MM.1S (cell line): ENCODE measurements at regions not wholly inside any gene's neighbourhood (a gene's known extent, or its start where the extent isn't known, plus 50 kb on each side); places are given as distances from the start of the nearest gene placed in this dataset.

Experiments
- CTCF ChIP-seq: fragments of 300-600 bp; sonication (generic); IDR thresholded peaks from 2 replicates; pipeline ENCODE4 v1.5.1; 2016; ENCODE audit warnings: antibody characterized with exemption, low read length, mixed read lengths
- EZH2 ChIP-seq: fragments of 300-600 bp; sonication (generic); optimal IDR thresholded peaks from 2 replicates; pipeline ENCODE3; 2017; ENCODE audit warnings: low read depth, mild to moderate bottlenecking, antibody characterized with exemption, low read length, mixed read lengths

- no peak for TF ChIP-seq CTCF
- TF ChIP-seq EZH2 = no peak
These were observed 425.4 kb downstream of the ADGRL2 start for GRCh38 chr1:82226186-82226505.
